AG09319 (cell line): ENCODE measurements at regions not wholly inside any gene's neighbourhood (a gene's known extent, or its start where the extent isn't known, plus 50 kb on each side); places are given as distances from the start of the nearest gene placed in this dataset.

Experiments
- DNase-seq: peaks from one replicate; pipeline ENCODE4 v3.0.0-alpha.2; 2010; ENCODE audit warnings: low read depth; ENCODE audit errors: extremely low read depth
- TF ChIP-seq, protein P1 (sequence below): IDR thresholded peaks from 2 replicates; pipeline ENCODE4 v1.5.1; 2011; ENCODE audit warnings: low read depth, mild to moderate bottlenecking, inconsistent platforms, low read length, moderate library complexity

DNA sequence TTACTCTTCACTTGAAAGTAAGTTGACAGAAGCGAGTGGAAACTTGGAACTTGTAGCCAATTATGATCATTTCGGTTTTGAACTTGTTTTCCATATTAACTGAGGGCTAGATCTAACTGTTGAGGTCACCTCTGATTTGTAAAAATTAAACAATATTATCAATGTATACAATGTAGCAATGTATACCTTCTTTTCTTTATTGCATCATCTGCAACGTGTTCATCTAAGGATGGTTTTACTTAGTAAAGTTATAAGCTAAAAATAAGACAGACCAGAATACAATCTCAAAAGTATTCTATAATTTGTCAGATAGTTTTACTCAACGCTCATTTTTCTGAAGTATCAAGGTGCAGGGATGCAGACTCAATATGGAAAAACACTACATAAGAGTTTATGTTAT lies 435.0 kb upstream of the TNP1 start:
- DNase-seq: no peak

DNA sequence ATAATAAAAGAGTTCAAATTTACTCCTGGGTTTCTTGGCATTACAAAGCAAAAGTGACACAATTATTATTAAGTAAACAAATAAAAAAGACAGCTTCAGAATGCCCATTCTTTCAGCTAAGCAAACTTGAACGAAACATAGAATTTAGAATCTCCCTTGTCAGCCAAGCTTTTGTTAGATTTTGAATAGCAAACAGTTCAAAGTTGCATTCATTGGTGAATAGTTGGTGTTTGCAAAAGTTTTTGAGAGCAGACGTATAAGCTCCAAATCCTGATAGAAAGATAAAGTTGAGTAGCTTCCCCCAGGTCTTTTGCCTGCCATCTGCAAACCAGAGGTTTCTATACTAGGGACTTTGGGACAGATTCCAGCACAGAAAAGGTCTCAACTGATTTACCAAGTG lies 434.3 kb upstream of the TNP1 start:
- TF ChIP-seq, protein P1, sequence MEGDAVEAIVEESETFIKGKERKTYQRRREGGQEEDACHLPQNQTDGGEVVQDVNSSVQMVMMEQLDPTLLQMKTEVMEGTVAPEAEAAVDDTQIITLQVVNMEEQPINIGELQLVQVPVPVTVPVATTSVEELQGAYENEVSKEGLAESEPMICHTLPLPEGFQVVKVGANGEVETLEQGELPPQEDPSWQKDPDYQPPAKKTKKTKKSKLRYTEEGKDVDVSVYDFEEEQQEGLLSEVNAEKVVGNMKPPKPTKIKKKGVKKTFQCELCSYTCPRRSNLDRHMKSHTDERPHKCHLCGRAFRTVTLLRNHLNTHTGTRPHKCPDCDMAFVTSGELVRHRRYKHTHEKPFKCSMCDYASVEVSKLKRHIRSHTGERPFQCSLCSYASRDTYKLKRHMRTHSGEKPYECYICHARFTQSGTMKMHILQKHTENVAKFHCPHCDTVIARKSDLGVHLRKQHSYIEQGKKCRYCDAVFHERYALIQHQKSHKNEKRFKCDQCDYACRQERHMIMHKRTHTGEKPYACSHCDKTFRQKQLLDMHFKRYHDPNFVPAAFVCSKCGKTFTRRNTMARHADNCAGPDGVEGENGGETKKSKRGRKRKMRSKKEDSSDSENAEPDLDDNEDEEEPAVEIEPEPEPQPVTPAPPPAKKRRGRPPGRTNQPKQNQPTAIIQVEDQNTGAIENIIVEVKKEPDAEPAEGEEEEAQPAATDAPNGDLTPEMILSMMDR: no peak
- DNase-seq: no peak

More for the DNA sequence above, 435.0 kb upstream of the TNP1 start:
- TF ChIP-seq, protein P1: no peak

DNA sequence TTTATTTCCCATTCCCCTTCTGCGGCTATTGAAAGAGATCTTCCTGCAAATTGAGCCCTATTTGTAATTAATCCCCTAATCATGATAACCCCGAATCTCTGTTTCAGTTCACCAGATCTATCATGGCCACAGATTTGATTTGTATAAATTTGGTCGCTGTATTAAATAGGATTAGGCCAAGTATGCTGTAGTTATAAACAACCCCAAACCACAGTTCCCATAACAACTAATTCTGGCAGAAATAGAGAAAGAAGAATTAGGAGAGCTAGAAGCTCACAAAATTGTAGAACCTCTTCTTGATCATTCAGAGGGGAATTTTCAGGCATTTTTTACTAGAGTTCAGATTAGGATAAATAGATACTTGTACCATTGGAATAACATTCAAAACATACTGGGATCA lies 433.7 kb upstream of the TNP1 start:
- TF ChIP-seq, protein P1: no peak
- DNase-seq: no peak

DNA sequence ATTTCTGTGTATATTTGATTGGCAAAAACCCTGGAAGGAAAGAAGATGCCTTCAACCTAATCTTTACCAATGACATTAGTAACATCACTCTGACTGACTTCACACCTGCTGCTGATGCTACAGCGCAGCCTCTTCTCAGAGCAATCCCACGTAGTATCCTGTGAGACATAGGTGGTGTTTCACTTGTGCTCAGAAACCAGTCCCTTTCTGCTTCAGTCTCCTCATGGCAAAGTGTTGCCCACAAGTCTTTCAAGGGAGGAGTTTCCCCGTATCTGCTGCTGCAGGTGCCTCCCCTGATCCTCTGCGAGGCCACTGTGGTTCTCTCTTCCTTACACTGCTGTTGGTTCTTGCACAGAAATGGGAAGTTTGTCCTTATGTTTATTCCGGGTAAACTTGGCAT lies 433.2 kb upstream of the TNP1 start:
- no peak for DNase-seq
- TF ChIP-seq, protein P1: no peak

DNA sequence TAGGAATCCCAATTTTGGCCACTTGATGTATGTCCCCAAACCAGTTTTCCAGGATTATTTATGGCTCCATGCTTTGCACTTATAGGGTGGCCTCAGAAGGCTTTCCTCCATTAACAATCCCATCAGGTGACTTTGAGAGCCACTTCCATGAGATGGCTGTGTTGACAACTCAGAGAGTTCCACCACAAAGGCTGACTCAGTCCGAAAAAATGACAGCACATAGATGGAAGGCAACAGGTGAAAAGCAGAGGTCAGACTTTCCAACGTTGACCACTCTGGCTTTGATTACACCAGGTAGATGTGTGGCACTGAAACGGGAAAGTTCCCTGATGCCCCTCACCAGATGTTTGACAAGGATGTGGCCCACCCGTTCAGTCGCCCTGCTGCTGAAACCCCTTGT lies 431.4 kb upstream of the TNP1 start:
- TF ChIP-seq, protein P1: no peak
- DNase-seq: no peak

DNA sequence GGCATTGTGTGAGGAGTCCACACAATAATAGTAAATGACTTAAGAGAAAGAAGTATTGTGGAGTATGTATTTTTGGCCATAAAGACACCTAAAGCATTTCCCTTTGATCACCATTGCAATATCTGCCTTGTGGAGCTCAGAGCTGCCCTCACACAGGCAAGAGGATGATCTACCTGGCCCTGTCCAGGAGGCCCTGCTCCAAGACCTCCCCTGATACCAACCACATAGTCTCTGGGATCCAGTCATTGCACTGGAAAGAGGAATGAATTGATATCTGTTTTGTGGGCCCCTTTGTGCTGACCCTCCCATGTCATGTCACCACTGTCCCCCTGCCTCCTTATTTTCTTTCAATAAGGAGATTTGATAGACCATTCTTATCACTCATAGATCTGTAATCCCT lies 430.6 kb upstream of the TNP1 start:
- TF ChIP-seq, protein P1: no peak
- no peak for DNase-seq

DNA sequence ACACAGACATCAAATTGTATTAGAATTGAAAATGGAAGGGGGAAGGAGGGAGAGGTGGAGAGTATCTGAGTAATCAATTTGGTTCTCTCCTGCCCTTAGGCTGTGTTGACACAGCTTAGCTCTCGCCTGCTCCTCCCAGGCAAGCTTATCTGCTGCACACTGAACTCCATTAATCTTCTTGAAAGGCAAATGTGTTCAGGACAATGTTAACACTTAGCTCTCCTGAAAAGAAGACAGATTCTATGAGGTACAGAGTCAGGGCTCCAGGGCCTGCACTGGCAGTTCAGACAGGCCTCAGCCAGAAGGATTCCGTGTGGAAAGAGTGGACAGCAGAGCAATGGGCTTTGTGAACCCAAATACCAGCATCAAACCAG lies 430.0 kb upstream of the TNP1 start:
- TF ChIP-seq, protein P1: no peak
- DNase-seq: no peak
